ENCODE measurements at regions not wholly inside any gene's neighbourhood (a gene's known extent, or its start where the extent isn't known, plus 50 kb on each side); places are given as distances from the start of the nearest gene placed in this dataset.

GRCh38 chr2:136638193-136638592, 127.2 kb upstream of the THSD7B start:
- TF ChIP-seq CTCF (IDR thresholded peaks at IDR 0.05) (no peak), POLR2A (IDR thresholded peaks at IDR 0.05) (no peak)

All from right lobe of liver (tissue), 4 donors.